Small intestine (tissue), 7 donors: ENCODE measurements at regions not wholly inside any gene's neighbourhood (a gene's known extent, or its start where the extent isn't known, plus 50 kb on each side); places are given as distances from the start of the nearest gene placed in this dataset.

ENCODE experiments used
- DNase-seq, 2 donors: peaks; one replicate each; pipeline versions ENCODE4 v3.0.0 to v3.0.0-alpha.2; 2013
- FAIRE-seq: peaks from 2 replicates; lab custom pipeline; 2012; peaks lifted over from hg19 to GRCh38; lab: Jason Lieb, UNC
- H3K27ac ChIP-seq, 3 donors: one replicate each; pipeline ENCODE4 v1.5.1; 2013; ENCODE audit warnings: low read length in 2 of 3, mild to moderate bottlenecking in 2 of 3, control low read depth in 1 of 3, inconsistent platforms in 1 of 3, low read depth in 1 of 3, moderate library complexity in 1 of 3
- H3K27me3 ChIP-seq, 3 donors: one replicate each; pipeline ENCODE4 v1.6.1; 2013; ENCODE audit warnings: low read length in 3 of 3, inconsistent platforms in 1 of 3; ENCODE audit not compliant: control insufficient read depth in 3 of 3, insufficient read depth in 3 of 3
- H3K36me3 ChIP-seq, 3 donors: one replicate each; pipeline ENCODE4 v1.6.1; 2013; ENCODE audit warnings: low read length in 3 of 3, inconsistent platforms in 1 of 3, low read depth in 1 of 3, mild to moderate bottlenecking in 1 of 3, moderate library complexity in 1 of 3; ENCODE audit not compliant: control insufficient read depth in 3 of 3, insufficient read depth in 2 of 3
- H3K4me1 ChIP-seq, 3 donors: one replicate each; pipeline ENCODE4 v1.6.1; 2013; ENCODE audit warnings: low read length in 2 of 3, inconsistent platforms in 1 of 3, low read depth in 1 of 3, mild to moderate bottlenecking in 1 of 3, moderate library complexity in 1 of 3; ENCODE audit not compliant: control insufficient read depth in 3 of 3, insufficient read depth in 2 of 3
- H3K4me3 ChIP-seq, 3 donors: one replicate each; pipeline ENCODE4 v1.5.1; 2013; ENCODE audit warnings: low read length in 3 of 3, control low read depth in 1 of 3, inconsistent platforms in 1 of 3, low read depth in 1 of 3, mild to moderate bottlenecking in 1 of 3, moderate library complexity in 1 of 3
- H3K9me3 ChIP-seq, 2 donors: one replicate each; pipeline ENCODE4 v1.6.1; 2013; ENCODE audit warnings: low read depth in 1 of 2, low read length in 1 of 2; ENCODE audit not compliant: control insufficient read depth in 2 of 2, insufficient read depth in 1 of 2
- WGBS, 3 donors: extraction: QIAGEN DNeasy Blood & Tissue Kit; methylation state at CpG; one replicate each; pipeline ENCODE4 v1.1.7; 2013; 5-methylcytosine and 5-hydroxymethylcytosine counted together
- donor health status: healthy with polysubstance abuse.
- donor health status: control.
- donor health status: control.
- donor health status: Bipolar disorder and iron deficiency.
- donor health status: healthy.

GRCh38 chr4:11039634-11040131, 355.1 kb upstream of the CLNK start:
- Histone ChIP-seq H3K27ac (no peak overlapping the region), H3K4me1 (peaks cover 0 to 4% (median 0%) of the 10 kb centered on the region in 3 donors), H3K9me3 (no peaks in the 10 kb centered on the region), H3K4me3 (no peak overlapping the region), H3K36me3 (no peaks in the 10 kb centered on the region), H3K27me3 (no peaks in the 10 kb centered on the region)
- FAIRE-seq, result no peak
- DNase-seq, result peak in 1 of 2 donors; percentile 2
- 74 to 86% (median 86%) methylated on average over 8 of the region's 8 CpGs for WGBS, 3 donors

GRCh38 chr4:11038926-11039325, 354.4 kb upstream of the CLNK start:
- H3K27me3 ChIP-seq, result no peaks in the 10 kb centered on the region
- H3K9me3 ChIP-seq, result no peaks in the 10 kb centered on the region
- H3K27ac ChIP-seq, result no peak overlapping the region
- peaks cover 0 to 4% (median 0%) of the 10 kb centered on the region in 3 donors for H3K4me1 ChIP-seq
- FAIRE-seq, result no peak
- DNase-seq, result no peak
- H3K4me3 ChIP-seq, result no peak overlapping the region
- H3K36me3 ChIP-seq, result no peaks in the 10 kb centered on the region
- 59 to 81% (median 69%) methylated on average over 4 of the region's 4 CpGs for WGBS, 3 donors

- H3K27me3 ChIP-seq, result no peaks in the 10 kb centered on the region
- no peaks in the 10 kb centered on the region for H3K9me3 ChIP-seq
- no peaks in the 10 kb centered on the region for H3K36me3 ChIP-seq
- no peak for FAIRE-seq
- no peak overlapping the region for H3K4me3 ChIP-seq
- DNase-seq, result no peak
- H3K4me1 ChIP-seq, result peaks cover 0 to 4% (median 0%) of the 10 kb centered on the region in 3 donors
- 68 to 80% (median 71%) methylated on average over 1 of the region's 1 CpG for WGBS, 3 donors
- H3K27ac ChIP-seq, result no peak overlapping the region
Observed at GRCh38 chr4:11037637-11038036, 353.1 kb upstream of the CLNK start.

- no peak for FAIRE-seq
- 51 to 60% (median 52%) methylated on average over 3 of the region's 3 CpGs for WGBS, 3 donors
- no peak for DNase-seq
- H3K27ac ChIP-seq, result no peak overlapping the region
- no peak overlapping the region for H3K4me3 ChIP-seq
- no peaks in the 10 kb centered on the region for H3K9me3 ChIP-seq
- no peaks in the 10 kb centered on the region for H3K4me1 ChIP-seq
- no peaks in the 10 kb centered on the region for H3K36me3 ChIP-seq
- H3K27me3 ChIP-seq, result no peaks in the 10 kb centered on the region
Observed at GRCh38 chr4:11028334-11028733, 343.8 kb upstream of the CLNK start.

GRCh38 chr4:11021333-11021732, 336.8 kb upstream of the CLNK start:
- 41 to 59% (median 48%) methylated on average over 3 of the region's 3 CpGs for WGBS, 3 donors
- Histone ChIP-seq H3K27me3 (peaks cover 0 to 2% (median 0%) of the 10 kb centered on the region in 3 donors), H3K36me3 (no peaks in the 10 kb centered on the region), H3K4me3 (no peak overlapping the region), H3K9me3 (no peaks in the 10 kb centered on the region), H3K4me1 (no peaks in the 10 kb centered on the region), H3K27ac (no peak overlapping the region)
- no peak for DNase-seq
- no peak for FAIRE-seq

GRCh38 chr4:11019451-11020240, 335.1 kb upstream of the CLNK start:
- no peak overlapping the region for H3K27ac ChIP-seq
- WGBS, 3 donors, result 75 to 80% (median 76%) methylated on average over 8 of the region's 8 CpGs
- FAIRE-seq (no peak), DNase-seq (no peak)
- no peak overlapping the region for H3K4me3 ChIP-seq
- no peaks in the 10 kb centered on the region for H3K36me3 ChIP-seq
- H3K9me3 ChIP-seq, result no peaks in the 10 kb centered on the region
- H3K27me3 ChIP-seq, result peaks cover 0 to 2% (median 0%) of the 10 kb centered on the region in 3 donors
- no peaks in the 10 kb centered on the region for H3K4me1 ChIP-seq

GRCh38 chr4:11014199-11014598, 329.6 kb upstream of the CLNK start:
- H3K4me3 ChIP-seq, result no peak overlapping the region
- H3K36me3 ChIP-seq, result no peaks in the 10 kb centered on the region
- H3K27me3 ChIP-seq, result peaks cover 0 to 2% (median 0%) of the 10 kb centered on the region in 3 donors
- no peaks in the 10 kb centered on the region for H3K4me1 ChIP-seq
- FAIRE-seq (no peak), DNase-seq (no peak)
- H3K9me3 ChIP-seq, result no peaks in the 10 kb centered on the region
- H3K27ac ChIP-seq, result no peak overlapping the region

- Histone ChIP-seq H3K27ac (no peak overlapping the region), H3K9me3 (no peaks in the 10 kb centered on the region), H3K36me3 (no peaks in the 10 kb centered on the region), H3K27me3 (peaks cover 0 to 2% (median 0%) of the 10 kb centered on the region in 3 donors), H3K4me1 (no peaks in the 10 kb centered on the region), H3K4me3 (no peak overlapping the region)
- FAIRE-seq, result no peak
- DNase-seq, result no peak
- 76 to 85% (median 79%) methylated on average over 3 of the region's 3 CpGs for WGBS, 3 donors
Observed at GRCh38 chr4:11013094-11013664, 328.6 kb upstream of the CLNK start.
